ENCODE measurements at regions not wholly inside any gene's neighbourhood (a gene's known extent, or its start where the extent isn't known, plus 50 kb on each side); places are given as distances from the start of the nearest gene placed in this dataset.
"Not testable (repeated sequence)": the region's sequence is repeated elsewhere in the genome, so short reads cannot be mapped to it uniquely, and the experiment has no call there.

DNA sequence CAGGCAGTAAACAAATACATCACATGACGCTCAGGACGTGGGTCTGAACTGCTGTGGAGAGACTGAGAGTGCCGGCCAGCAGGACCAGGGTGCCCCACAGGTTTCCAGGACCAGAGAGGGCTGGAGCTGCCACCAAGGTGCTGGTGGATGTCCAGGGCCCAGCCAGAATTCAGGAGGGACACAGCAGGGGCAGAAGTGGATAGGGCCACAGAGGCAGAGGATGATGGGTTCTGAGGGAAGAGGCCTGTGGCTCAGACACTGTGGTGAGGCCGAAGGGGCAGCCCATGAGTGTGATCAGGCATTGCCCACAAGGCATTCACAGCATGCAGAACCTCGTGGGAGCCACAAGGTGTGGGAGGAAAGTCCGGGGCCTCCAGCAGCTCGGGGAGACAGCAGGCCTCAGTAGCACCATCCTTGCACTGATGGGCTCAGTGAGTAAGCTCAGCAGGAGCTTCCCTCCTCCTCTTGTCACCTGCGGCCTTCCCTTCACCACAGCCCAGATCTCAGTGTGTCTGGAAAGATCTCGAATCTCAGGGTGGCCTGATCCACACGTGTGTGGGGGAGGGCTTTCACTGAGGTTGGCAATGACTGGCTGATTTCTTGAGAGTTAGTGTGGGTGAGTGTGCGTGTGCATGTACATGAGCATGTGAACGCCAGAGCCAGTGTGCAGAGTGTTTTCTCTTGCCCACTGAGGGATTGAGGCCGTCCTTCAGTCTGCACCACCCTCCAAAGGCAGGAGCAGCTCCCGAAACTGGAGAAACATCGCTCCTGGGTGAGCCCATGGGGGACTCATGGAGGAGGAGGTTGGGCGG lies 181.8 kb upstream of the RAB6C start:
- H3K4me3 ChIP-seq (ENCODE audit: low read depth, low read length) = no peak overlapping the region

GRCh38 chr2:129798301-129798581 lies 181.2 kb upstream of the RAB6C start:
- H3K4me3 ChIP-seq (ENCODE audit: low read depth, low read length) = no peak overlapping the region

DNA sequence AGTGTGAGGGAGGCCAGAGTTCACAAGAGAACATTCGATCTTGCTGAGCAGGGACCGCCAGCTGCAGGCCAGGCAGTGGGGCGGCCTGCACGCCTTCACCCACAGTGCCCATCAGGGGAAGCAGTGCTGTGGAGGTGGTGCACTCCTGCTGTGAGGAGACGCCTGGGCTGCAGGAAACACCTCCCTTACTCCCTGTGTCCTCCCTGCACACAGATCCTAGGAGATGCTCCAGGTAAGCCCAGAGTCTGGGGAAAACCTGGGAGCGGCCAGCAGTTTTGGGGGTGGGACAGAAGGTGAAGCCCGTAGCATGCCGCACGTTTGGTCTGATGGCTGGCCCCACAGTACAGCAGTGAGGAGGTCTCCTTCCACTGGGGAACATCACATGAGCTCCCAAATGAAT lies 180.8 kb upstream of the RAB6C start:
- no peak overlapping the region for H3K4me3 ChIP-seq (ENCODE audit: low read depth, low read length)

DNA sequence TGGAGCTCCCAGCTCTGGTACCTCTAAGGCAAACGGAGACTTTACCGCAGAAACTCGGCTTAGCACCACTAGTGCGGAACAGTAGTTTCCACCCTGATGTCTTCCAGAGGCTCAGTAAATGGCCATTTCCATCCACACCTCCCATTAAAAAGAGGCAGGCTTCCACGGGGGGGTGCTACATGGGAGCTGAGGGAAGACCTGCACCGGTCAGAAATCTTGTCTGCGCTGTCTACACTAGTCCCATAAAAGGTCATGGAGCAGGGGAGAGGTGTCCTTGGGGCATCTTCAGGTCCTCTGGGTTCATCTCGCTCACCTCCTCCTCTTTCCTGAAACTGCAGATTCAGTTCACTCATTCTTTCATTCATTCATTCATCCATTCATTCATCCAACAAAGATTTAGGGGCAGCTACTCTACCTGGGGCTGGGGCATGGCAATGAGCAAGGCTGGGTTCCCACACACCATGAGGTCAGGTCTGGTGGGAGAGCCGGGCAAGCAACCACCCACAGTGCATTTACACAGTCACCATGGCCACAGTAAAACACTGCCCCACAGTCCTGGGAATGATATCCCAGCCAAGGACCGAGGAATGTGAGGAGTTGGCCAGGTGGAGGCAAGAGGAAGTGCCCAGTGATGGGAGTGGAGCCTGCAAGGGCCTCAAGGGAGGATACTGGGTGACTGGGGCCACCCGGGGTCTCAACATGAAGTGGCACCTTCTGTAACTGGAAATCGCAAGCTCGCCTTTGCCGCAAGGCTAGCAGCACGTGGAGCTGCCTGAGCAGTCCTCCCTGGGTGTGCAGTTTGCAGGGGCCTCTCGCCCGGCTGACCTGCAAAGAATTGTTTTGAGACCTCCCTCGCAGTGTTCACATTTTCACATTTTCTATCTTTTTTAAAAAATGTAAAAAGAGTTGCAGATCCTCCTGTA lies 180.2 kb upstream of the RAB6C start:
- H3K4me3 ChIP-seq (ENCODE audit: low read depth, low read length) = no peak overlapping the region

GRCh38 chr2:129800285-129800684 lies 179.2 kb upstream of the RAB6C start:
- no peak overlapping the region for H3K4me3 ChIP-seq (ENCODE audit: low read depth, low read length)

GRCh38 chr2:129800686-129801085 lies 178.8 kb upstream of the RAB6C start:
- H3K4me3 ChIP-seq (ENCODE audit: low read depth, low read length) = no peak overlapping the region

- no peak overlapping the region for H3K4me3 ChIP-seq (ENCODE audit: low read depth, low read length)
Measured at GRCh38 chr2:129801575-129801974, 177.9 kb upstream of the RAB6C start.

DNA sequence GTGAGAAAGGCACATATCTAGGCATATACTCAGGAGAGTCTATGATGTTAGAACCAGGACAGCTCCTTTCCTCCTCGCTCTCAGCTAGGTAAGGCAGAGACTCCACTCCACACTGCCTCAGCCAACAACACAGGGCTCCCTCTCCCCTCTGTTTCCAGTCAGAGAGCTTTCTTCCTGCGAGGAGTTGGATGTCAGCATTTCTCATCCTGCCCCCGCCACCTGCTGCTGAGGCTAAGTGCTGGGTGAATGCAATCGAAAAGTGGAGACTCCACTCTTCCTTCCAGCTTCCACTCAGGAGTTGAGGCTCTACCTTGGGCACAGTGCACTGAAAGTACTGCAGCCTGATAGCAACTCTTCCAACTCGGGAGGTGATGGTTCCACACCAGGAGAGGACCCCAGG lies 177.2 kb upstream of the RAB6C start:
- no peak overlapping the region for H3K4me3 ChIP-seq (ENCODE audit: low read depth, low read length)

DNA sequence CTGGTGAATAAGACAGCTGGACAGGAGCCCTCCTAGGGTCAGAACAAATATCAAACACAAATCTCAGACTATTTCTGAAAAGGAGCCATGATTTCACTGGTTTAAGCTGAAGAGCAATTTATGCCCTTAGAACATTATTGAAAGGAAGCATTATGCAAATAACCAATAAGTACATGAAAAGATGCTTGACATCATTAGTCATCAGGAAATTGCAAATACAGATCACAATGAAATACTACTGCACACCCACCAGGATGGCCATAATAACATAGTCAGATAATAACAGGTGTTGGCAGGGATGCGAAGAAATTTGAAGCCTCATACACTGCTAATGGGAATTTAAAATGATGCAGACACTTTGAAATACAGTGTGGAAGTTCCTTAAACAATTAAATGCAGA lies 176.4 kb upstream of the RAB6C start:
- H3K4me3 ChIP-seq (ENCODE audit: low read depth, low read length) = no peak overlapping the region

- H3K4me3 ChIP-seq (ENCODE audit: low read depth, low read length) = no peak overlapping the region
Measured at GRCh38 chr2:129803871-129804270, 175.6 kb upstream of the RAB6C start.

DNA sequence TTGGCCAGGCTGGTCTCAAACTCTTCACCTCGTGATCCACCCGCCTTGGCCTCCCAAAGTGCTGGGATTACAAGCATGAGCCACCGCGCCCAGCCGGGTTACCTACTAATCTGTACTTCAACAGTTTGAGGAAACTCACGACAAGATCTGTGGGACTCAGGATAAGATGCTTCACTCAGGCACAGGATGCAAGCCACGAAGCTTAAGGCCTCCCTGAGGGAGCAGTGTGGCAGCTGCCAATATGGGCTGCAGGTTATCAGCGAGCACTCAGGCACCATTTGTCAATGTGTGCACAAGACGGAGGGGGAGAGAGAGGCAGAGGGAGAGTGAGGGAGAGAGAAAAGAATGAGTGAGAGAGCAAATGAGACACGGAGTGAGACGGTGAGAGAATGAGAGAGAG lies 173.6 kb upstream of the RAB6C start:
- H3K4me3 ChIP-seq (ENCODE audit: low read depth, low read length) = no peak overlapping the region

DNA sequence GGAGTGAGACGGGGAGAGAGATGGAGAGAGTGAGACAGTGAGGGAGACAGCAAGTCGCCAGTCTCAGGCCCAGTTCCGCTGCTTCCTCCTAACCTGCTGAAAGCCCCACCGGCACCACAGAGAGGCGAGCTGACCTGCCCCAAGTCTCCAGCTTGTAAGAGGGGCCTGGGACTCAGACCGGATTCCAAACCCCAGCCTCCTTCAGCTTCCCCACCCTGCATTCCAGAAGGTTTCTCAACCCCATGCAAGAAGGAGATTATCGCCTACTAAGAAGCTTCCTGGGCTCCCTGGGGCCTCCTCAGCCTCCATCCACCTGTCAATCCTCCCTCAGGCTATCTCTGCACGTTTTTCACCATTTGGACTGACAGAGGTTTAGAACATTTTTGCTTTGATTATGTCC lies 173.1 kb upstream of the RAB6C start:
- H3K4me3 ChIP-seq (ENCODE audit: low read depth, low read length) = no peak overlapping the region

DNA sequence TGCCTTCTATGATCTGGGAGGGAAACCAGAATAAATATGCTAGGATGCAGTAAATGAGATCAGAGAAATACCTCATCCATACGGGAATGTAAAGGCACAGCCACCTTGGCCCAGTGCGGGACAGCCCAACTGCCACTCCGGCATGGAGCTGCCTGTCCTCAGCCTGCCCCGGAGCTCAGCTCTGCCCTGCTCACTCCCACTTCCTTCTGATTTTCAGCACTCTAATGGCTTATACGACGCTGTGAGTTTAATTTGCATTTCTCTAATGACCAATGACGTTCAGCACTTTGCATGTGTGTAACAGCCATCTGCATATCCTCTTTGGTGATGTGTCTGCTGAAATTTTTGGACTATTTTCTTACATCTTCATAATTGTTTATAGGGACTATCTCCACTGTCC lies 172.5 kb upstream of the RAB6C start:
- H3K4me3 ChIP-seq (ENCODE audit: low read depth, low read length) = no peak overlapping the region

- H3K4me3 ChIP-seq (ENCODE audit: low read depth, low read length) = not testable (repeated sequence)
Measured at GRCh38 chr2:129807642-129808338, 171.7 kb upstream of the RAB6C start.

DNA sequence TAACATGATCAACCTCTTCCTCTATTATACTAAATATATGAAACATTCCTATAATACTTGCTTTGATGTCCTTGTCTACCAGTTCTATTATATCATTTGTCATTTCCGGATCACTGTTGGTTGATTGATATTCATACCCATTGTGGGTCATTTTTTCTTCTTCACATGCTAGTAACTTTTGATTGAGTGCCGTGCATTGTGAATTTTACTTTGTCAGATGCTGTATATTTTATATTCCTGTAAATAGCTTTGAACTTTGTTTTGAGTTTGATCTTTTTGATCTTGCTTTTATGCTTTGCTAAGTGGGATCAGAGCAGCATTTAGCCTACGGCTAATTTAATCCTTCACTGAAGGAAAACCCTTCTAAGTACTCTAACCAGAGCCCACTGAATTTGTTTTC lies 168.9 kb upstream of the RAB6C start:
- H3K4me3 ChIP-seq (ENCODE audit: low read depth, low read length) = no peak overlapping the region

GRCh38 chr2:129812071-129812470 lies 167.4 kb upstream of the RAB6C start:
- H3K4me3 ChIP-seq (ENCODE audit: low read depth, low read length) = no peak overlapping the region

DNA sequence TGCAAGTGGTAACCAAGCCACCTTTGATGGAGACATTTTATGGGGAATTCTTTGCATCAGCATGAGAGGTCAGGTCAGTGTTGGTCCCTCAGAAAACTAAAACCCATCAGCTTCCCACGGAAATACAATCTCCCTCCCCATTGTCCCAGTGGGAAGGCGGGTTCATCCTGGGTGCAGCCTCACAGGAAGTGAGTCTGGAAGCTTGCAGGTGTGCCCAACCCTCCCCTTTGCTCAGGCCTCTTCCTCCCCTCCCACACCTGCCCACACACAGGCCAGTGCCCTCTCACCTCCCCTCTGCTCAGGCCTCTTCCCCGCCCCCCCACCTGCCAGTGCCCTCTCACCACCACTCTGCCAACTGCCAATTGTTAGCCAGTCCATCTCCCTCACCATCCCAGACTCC lies 166.8 kb upstream of the RAB6C start:
- H3K4me3 ChIP-seq (ENCODE audit: low read depth, low read length) = no peak overlapping the region

DNA sequence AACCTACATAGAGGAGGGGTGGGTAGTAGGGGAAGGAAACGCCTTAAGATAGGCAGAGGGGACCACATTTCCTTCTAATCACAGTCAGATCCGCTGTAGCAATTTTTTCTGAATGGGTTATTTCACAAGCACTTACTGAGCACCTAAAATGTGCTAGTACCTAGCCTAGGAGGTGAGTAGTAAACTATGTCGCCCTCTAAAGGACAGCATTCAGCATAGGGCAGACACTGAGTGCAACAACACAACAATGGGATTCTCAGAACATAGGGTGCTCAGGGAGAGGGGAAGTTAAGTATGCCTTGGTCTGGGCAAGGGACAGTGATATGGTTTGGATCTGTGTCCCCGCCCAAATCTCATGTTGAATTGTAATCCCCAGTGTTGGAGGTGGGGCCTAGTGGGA lies 166.1 kb upstream of the RAB6C start:
- H3K4me3 ChIP-seq (ENCODE audit: low read depth, low read length) = no peak overlapping the region

GRCh38 chr2:129816813-129817574 lies 162.5 kb upstream of the RAB6C start:
- H3K4me3 ChIP-seq (ENCODE audit: low read depth, low read length) = no peak overlapping the region

- no peak overlapping the region for H3K4me3 ChIP-seq (ENCODE audit: low read depth, low read length)
Measured at GRCh38 chr2:129819855-129820254, 159.6 kb upstream of the RAB6C start.

- H3K4me3 ChIP-seq (ENCODE audit: low read depth, low read length) = no peak overlapping the region
Measured at GRCh38 chr2:129820908-129821307, 158.6 kb upstream of the RAB6C start.

All from iPS-11a (cell line).